ENCODE measurements at regions not wholly inside any gene's neighbourhood (a gene's known extent, or its start where the extent isn't known, plus 50 kb on each side); places are given as distances from the start of the nearest gene placed in this dataset.
"Not testable (repeated sequence)": the region's sequence is repeated elsewhere in the genome, so short reads cannot be mapped to it uniquely, and the experiment has no call there.

DNA sequence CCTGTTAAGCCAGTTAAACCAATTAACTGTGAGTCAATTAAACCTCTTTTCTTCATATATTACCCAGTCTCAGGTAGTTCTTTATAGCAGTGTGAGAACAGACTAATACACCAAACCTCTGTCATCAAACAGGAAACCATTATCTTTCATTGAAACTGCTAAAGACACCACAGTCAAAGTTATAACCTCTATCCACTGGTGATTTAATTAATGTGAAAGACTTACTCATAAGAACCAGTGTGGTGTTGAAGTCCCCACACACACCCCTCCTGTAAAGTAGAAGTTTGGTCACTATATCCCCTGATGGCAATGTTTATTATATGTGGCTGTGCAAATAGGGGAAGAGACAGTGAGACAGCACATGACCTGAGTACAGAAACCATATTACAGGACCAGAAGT lies 228.1 kb downstream of the NEBL start:
- Mint-ChIP-seq H3K4me3 (ENCODE audit: unreplicated experiment) (no peak overlapping the region), H3K27me3 (ENCODE audit: unreplicated experiment) (no peaks in the 10 kb centered on the region), H3K27ac (ENCODE audit: unreplicated experiment) (no peak overlapping the region), H3K9me3 (ENCODE audit: unreplicated experiment) (no peaks in the 10 kb centered on the region), H3K4me1 (ENCODE audit: unreplicated experiment) (no peaks in the 10 kb centered on the region), H3K36me3 (ENCODE audit: low read depth, unreplicated experiment) (no peaks in the 10 kb centered on the region)
- TF ChIP-seq, protein P1, sequence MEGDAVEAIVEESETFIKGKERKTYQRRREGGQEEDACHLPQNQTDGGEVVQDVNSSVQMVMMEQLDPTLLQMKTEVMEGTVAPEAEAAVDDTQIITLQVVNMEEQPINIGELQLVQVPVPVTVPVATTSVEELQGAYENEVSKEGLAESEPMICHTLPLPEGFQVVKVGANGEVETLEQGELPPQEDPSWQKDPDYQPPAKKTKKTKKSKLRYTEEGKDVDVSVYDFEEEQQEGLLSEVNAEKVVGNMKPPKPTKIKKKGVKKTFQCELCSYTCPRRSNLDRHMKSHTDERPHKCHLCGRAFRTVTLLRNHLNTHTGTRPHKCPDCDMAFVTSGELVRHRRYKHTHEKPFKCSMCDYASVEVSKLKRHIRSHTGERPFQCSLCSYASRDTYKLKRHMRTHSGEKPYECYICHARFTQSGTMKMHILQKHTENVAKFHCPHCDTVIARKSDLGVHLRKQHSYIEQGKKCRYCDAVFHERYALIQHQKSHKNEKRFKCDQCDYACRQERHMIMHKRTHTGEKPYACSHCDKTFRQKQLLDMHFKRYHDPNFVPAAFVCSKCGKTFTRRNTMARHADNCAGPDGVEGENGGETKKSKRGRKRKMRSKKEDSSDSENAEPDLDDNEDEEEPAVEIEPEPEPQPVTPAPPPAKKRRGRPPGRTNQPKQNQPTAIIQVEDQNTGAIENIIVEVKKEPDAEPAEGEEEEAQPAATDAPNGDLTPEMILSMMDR (IDR thresholded peaks at IDR 0.05; ENCODE audit: unreplicated experiment): no peak
- no peak for DNase-seq (ENCODE audit: low spot score)

DNA sequence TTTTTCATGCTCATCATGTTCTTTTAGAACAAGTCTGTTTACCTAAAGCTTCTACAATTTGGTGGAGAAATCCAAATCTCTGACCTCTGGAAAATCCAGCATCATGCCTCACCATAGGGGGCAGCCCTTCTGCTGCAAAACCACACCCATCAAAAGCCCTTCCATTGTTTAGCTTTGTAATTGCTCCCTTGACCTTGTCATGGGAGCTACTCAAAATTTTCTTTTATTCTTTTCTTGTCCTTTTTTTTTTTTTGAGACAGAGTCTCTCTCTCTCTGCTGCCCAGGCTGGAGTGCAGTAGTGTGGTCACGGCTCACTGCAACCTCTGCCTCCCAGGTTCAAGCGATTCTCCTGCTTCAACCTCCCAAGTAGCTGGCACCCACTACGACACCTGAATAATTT lies 234.4 kb downstream of the NEBL start:
- no peak for DNase-seq (ENCODE audit: low spot score)
- H3K9me3 Mint-ChIP-seq (ENCODE audit: unreplicated experiment): no peaks in the 10 kb centered on the region
- H3K4me3 Mint-ChIP-seq (ENCODE audit: unreplicated experiment): no peak overlapping the region
- H3K4me1 Mint-ChIP-seq (ENCODE audit: unreplicated experiment): no peaks in the 10 kb centered on the region
- H3K27ac Mint-ChIP-seq (ENCODE audit: unreplicated experiment): no peak overlapping the region
- peaks cover 5% of the 10 kb centered on the region for H3K27me3 Mint-ChIP-seq (ENCODE audit: unreplicated experiment)
- no peaks in the 10 kb centered on the region for H3K36me3 Mint-ChIP-seq (ENCODE audit: low read depth, unreplicated experiment)
- TF ChIP-seq, protein P1 (IDR thresholded peaks at IDR 0.05; ENCODE audit: unreplicated experiment): no peak

DNA sequence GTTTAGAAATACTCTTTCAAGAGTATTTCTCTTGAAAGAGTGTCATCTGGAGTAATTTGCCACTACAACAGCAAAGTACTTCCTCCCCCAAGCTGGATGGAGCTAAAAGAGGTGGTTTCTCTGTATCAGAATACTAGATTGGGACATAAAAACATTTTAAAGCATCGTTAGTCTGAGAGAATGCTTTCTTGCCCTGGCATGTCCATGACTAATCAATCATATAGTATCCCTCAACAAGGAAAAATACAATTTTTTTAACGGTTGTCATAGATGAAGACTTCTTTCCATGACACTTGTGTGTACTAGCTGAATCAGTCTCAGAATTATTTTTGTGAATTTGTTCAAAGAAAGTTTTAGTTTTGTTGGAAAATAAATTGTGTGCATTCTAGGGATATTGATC lies 237.9 kb downstream of the NEBL start:
- DNase-seq (ENCODE audit: low spot score): no peak
- Mint-ChIP-seq H3K4me3 (ENCODE audit: unreplicated experiment) (no peak overlapping the region), H3K27ac (ENCODE audit: unreplicated experiment) (no peak overlapping the region), H3K36me3 (ENCODE audit: low read depth, unreplicated experiment) (no peaks in the 10 kb centered on the region), H3K27me3 (ENCODE audit: unreplicated experiment) (peaks cover 5% of the 10 kb centered on the region), H3K4me1 (ENCODE audit: unreplicated experiment) (no peaks in the 10 kb centered on the region), H3K9me3 (ENCODE audit: unreplicated experiment) (no peaks in the 10 kb centered on the region)
- TF ChIP-seq, protein P1 (IDR thresholded peaks at IDR 0.05; ENCODE audit: unreplicated experiment): no peak

DNA sequence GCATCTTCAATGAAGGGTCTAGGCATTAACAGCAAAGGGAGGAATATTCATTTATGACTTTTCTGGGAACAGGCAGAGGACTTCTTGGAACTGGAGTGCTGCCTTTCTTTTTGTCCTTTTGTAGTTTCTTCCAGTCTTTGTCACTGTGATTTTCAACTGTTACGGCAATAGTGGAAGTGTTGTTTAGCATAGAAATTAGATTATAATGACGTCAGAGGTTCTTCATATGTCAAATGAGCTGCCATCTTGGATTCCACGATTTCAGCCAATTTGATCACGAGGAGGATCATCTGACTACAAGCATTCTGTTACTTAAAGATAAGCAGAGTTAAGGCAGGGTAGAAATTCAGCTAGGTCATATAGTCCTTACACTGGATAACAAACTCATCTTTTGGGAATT lies 239.0 kb downstream of the NEBL start:
- H3K36me3 Mint-ChIP-seq (ENCODE audit: low read depth, unreplicated experiment): no peaks in the 10 kb centered on the region
- H3K4me3 Mint-ChIP-seq (ENCODE audit: unreplicated experiment): no peak overlapping the region
- H3K27me3 Mint-ChIP-seq (ENCODE audit: unreplicated experiment): peaks cover 5% of the 10 kb centered on the region
- TF ChIP-seq, protein P1 (IDR thresholded peaks at IDR 0.05; ENCODE audit: unreplicated experiment): no peak
- no peak for DNase-seq (ENCODE audit: low spot score)
- H3K27ac Mint-ChIP-seq (ENCODE audit: unreplicated experiment): no peak overlapping the region
- no peaks in the 10 kb centered on the region for H3K4me1 Mint-ChIP-seq (ENCODE audit: unreplicated experiment)
- no peaks in the 10 kb centered on the region for H3K9me3 Mint-ChIP-seq (ENCODE audit: unreplicated experiment)

DNA sequence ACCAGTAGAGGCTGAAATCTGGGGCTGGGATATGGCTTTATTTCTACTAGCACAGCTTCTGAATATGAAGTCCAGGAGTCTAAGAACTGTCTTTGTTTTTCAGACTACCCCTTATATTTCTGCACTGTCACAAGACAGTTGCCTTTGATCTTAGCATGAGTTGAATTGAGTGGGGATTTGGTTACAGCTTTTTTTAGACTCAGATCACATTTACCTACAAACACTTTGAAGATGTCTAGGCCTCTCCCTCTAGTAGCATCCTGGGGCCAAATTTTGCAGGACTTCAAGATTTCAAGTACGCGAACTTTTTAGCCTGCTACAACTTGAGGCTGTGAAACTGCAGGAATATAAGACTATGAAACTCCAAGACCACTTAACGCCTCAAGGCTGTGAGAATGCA lies 240.2 kb downstream of the NEBL start:
- DNase-seq (ENCODE audit: low spot score): no peak
- H3K9me3 Mint-ChIP-seq (ENCODE audit: unreplicated experiment): no peaks in the 10 kb centered on the region
- H3K27me3 Mint-ChIP-seq (ENCODE audit: unreplicated experiment): peaks cover 4% of the 10 kb centered on the region

GRCh38 chr10:20652424-20652823 lies 244.7 kb downstream of the NEBL start:
- not testable (repeated sequence) for DNase-seq (ENCODE audit: low spot score); H3K27ac Mint-ChIP-seq (ENCODE audit: unreplicated experiment); H3K36me3 Mint-ChIP-seq (ENCODE audit: low read depth, unreplicated experiment); H3K9me3 Mint-ChIP-seq (ENCODE audit: unreplicated experiment); H3K27me3 Mint-ChIP-seq (ENCODE audit: unreplicated experiment); H3K4me3 Mint-ChIP-seq (ENCODE audit: unreplicated experiment); H3K4me1 Mint-ChIP-seq (ENCODE audit: unreplicated experiment)

More for the DNA sequence above, 240.2 kb downstream of the NEBL start:
- TF ChIP-seq, protein P1 (IDR thresholded peaks at IDR 0.05; ENCODE audit: unreplicated experiment): no peak
- Mint-ChIP-seq H3K36me3 (ENCODE audit: low read depth, unreplicated experiment) (no peaks in the 10 kb centered on the region), H3K27ac (ENCODE audit: unreplicated experiment) (no peak overlapping the region), H3K4me3 (ENCODE audit: unreplicated experiment) (no peak overlapping the region), H3K4me1 (ENCODE audit: unreplicated experiment) (no peaks in the 10 kb centered on the region)

Measured in endothelial cell (in vitro differentiated cells).